ENCODE measurements at regions not wholly inside any gene's neighbourhood (a gene's known extent, or its start where the extent isn't known, plus 50 kb on each side); places are given as distances from the start of the nearest gene placed in this dataset.

DNA sequence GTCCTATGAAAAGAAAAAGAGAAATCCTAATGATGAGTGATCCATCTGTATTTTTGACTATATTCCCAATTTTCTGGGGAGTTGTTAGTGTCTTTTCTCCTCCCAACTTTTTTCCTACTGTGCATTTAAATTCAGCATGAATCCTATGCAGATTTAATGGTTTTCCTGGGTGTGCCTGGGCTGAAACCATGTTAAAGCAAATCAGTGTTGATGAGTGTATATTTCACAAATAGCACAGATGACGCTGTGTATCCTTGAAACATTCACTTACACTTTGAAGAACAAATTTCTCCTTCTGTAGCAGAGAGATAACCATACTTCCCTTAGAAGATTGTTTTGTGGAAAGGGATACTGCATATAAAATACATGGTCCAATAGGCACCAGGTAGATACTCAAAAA lies 114.3 kb downstream of the TRIB2 start:
- WGBS (ENCODE audit: insufficient coverage, low coverage, low lambda C conversion rate, missing lambda C conversion rate): 75% methylated on average over 1 of the region's 1 CpG
- H3K4me3 ChIP-seq: no peak overlapping the region
- no peak for TF ChIP-seq CTCF (IDR thresholded peaks at IDR 0.05)
- H3K4me1 ChIP-seq: no peaks in the 10 kb centered on the region
- intact Hi-C loops (cut with DNase I): no loop called here
- no peaks in the 10 kb centered on the region for H3K36me3 ChIP-seq
- H3K27ac ChIP-seq: no peak overlapping the region
- ATAC-seq: no peak
- no peaks in the 10 kb centered on the region for H3K27me3 ChIP-seq
- no peak for DNase-seq
- H3K9me3 ChIP-seq: no peaks in the 10 kb centered on the region

DNA sequence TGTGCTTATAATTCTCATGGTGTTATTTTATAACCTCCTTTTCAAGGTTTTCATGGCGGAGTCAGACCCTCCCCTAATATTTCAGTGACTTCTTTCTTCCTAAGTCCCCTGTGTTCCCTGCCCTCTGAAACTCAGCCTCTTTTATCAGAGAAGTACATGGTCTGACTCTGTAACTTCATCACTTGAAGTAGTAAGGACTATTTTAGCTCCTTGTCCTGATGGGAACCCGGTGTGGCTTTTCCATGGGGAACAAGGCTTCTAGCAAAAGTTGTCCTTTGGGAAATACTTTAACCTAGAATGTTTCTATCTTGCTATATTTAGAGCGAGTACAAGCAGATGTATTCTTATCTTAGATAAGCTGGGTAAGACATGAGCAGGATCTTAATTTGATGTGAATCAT lies 117.5 kb downstream of the TRIB2 start:
- TF ChIP-seq POLR2A (IDR thresholded peaks at IDR 0.05) (no peak), CTCF (IDR thresholded peaks at IDR 0.05) (no peak)
- intact Hi-C loops (cut with DNase I): no loop called here
- Histone ChIP-seq H3K9me3 (no peaks in the 10 kb centered on the region), H3K27me3 (no peaks in the 10 kb centered on the region), H3K27ac (no peak overlapping the region), H3K36me3 (no peaks in the 10 kb centered on the region), H3K4me1 (no peaks in the 10 kb centered on the region), H3K4me3 (no peak overlapping the region)
- DNase-seq: no peak
- WGBS (ENCODE audit: insufficient coverage, low coverage, low lambda C conversion rate, missing lambda C conversion rate): 56% methylated on average over 3 of the region's 3 CpGs
- ATAC-seq: no peak

- DNase-seq: no peak
- H3K36me3 ChIP-seq: no peaks in the 10 kb centered on the region
Observed at GRCh38 chr2:12835733-12836132, 119.0 kb downstream of the TRIB2 start.

GRCh38 chr2:12839339-12839738 lies 122.6 kb downstream of the TRIB2 start:
- 20% methylated on average over 1 of the region's 2 CpGs for WGBS (ENCODE audit: insufficient coverage, low coverage, low lambda C conversion rate, missing lambda C conversion rate)
- TF ChIP-seq POLR2A (IDR thresholded peaks at IDR 0.05) (no peak), CTCF (IDR thresholded peaks at IDR 0.05) (no peak)

More at GRCh38 chr2:12835733-12836132, 119.0 kb downstream of the TRIB2 start:
- peak in 2 of 4 donors; percentile 16 to 42 for ATAC-seq
- Histone ChIP-seq H3K27ac (no peak overlapping the region), H3K27me3 (no peaks in the 10 kb centered on the region), H3K4me3 (no peak overlapping the region), H3K4me1 (no peaks in the 10 kb centered on the region), H3K9me3 (no peaks in the 10 kb centered on the region)
- 20% methylated on average over 1 of the region's 4 CpGs for WGBS (ENCODE audit: insufficient coverage, low coverage, low lambda C conversion rate, missing lambda C conversion rate)
- intact Hi-C loops (cut with DNase I): no loop called here
- TF ChIP-seq CTCF (IDR thresholded peaks at IDR 0.05): no peak

DNA sequence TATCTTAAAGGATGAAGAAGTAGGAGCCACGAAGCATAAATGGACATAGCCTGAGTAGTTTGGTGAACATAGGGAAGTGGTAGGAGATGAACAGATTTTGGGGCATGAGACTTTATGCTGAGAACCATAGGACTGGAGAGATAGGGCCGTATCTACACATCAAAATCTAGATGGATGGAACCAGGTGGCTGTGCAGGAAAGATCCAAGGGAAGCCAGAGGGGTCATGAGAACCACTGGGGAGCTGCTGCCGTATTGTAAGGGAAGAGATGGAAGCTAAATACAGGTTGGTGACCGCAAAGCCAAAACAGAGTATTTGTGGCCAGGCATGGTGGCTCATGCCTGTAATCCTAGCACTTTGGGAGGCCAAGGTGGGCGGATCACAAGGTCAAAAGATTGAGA lies 124.3 kb downstream of the TRIB2 start:
- no peak overlapping the region for H3K4me3 ChIP-seq
- H3K4me1 ChIP-seq: no peaks in the 10 kb centered on the region
- DNase-seq: no peak
- no peak for TF ChIP-seq POLR2A (IDR thresholded peaks at IDR 0.05)
- no peak for TF ChIP-seq CTCF (IDR thresholded peaks at IDR 0.05)
- WGBS (ENCODE audit: insufficient coverage, low coverage, low lambda C conversion rate, missing lambda C conversion rate): 64% methylated on average over 5 of the region's 5 CpGs
- no peaks in the 10 kb centered on the region for H3K9me3 ChIP-seq
- ATAC-seq: no peak
- H3K27ac ChIP-seq: no peak overlapping the region
- no peaks in the 10 kb centered on the region for H3K36me3 ChIP-seq
- no peaks in the 10 kb centered on the region for H3K27me3 ChIP-seq
- intact Hi-C loops (cut with DNase I): no loop called here

More at GRCh38 chr2:12839339-12839738, 122.6 kb downstream of the TRIB2 start:
- Histone ChIP-seq H3K27me3 (no peaks in the 10 kb centered on the region), H3K9me3 (no peaks in the 10 kb centered on the region), H3K36me3 (no peaks in the 10 kb centered on the region), H3K4me1 (no peaks in the 10 kb centered on the region), H3K4me3 (no peak overlapping the region), H3K27ac (no peak overlapping the region)
- DNase-seq (no peak), ATAC-seq (no peak)
- intact Hi-C loops (cut with DNase I): no loop called here

All from right lobe of liver (tissue), 6 donors.